Heart right ventricle (tissue), 16 donors: ENCODE measurements at regions not wholly inside any gene's neighbourhood (a gene's known extent, or its start where the extent isn't known, plus 50 kb on each side); places are given as distances from the start of the nearest gene placed in this dataset.
"Not testable (repeated sequence)": the region's sequence is repeated elsewhere in the genome, so short reads cannot be mapped to it uniquely, and the experiment has no call there.

ENCODE experiments used
- ATAC-seq, 8 donors: fragments of 200-7000 bp; cut with Tn5 transposase; one replicate each; pipeline ENCODE4 v1.9.1; 2020; ENCODE audit warnings: mild to moderate bottlenecking in 8 of 8, moderate library complexity in 8 of 8, moderate number of reproducible peaks in 1 of 8
- DNase-seq, 2 donors: peaks; one replicate each; pipeline ENCODE4 v3.0.0-alpha.2; 2020
- H3K27ac ChIP-seq, 10 donors: fragments of 200-600 bp; sonication (generic) in 2 of 10; one replicate each; pipeline versions ENCODE4 v1.5.0 to v1.8.0; 2020 to 2022; ENCODE audit warnings: mild to moderate bottlenecking in 3 of 10
- H3K27me3 ChIP-seq, 7 donors: fragments of 200-600 bp; one replicate each; pipeline ENCODE4 v1.8.0; 2021 to 2022; ENCODE audit warnings: mild to moderate bottlenecking in 2 of 7
- H3K36me3 ChIP-seq, 9 donors: fragments of 200-600 bp; sonication (generic) in 1 of 9; one replicate each; pipeline versions ENCODE4 v1.5.0 to v1.8.0; 2020 to 2022; ENCODE audit warnings: mild to moderate bottlenecking in 2 of 9
- H3K4me1 ChIP-seq, 9 donors: fragments of 200-600 bp; sonication (generic) in 1 of 9; one replicate each; pipeline versions ENCODE4 v1.5.0 to v1.8.0; 2020 to 2022; ENCODE audit warnings: mild to moderate bottlenecking in 4 of 9
- H3K4me3 ChIP-seq, 10 donors: fragments of 200-600 bp; sonication (generic) in 2 of 10; one replicate each; pipeline versions ENCODE4 v1.5.0 to v1.8.0; 2020 to 2022; ENCODE audit warnings: mild to moderate bottlenecking in 7 of 10, moderate library complexity in 2 of 10
- H3K9me3 ChIP-seq, 11 donors: fragments of 200-600 bp in 10 of 11; sonication (generic) in 2 of 11; one replicate each; pipeline versions ENCODE4 v1.5.0 to v1.8.0; 2013 to 2022; ENCODE audit warnings: mild to moderate bottlenecking in 2 of 11, control low read depth in 1 of 11, moderate library complexity in 1 of 11
- WGBS, 2 donors: extraction: QIAGEN DNeasy Blood & Tissue Kit; methylation state at CpG; one replicate each; pipeline ENCODE4 v1.1.7; 2013; ENCODE audit warnings: inconsistent platforms in 1 of 2; 5-methylcytosine and 5-hydroxymethylcytosine counted together
- intact Hi-C, 10 donors: fragments of 100-400 bp; cut with DNase I; formaldehyde crosslinking; loops; one replicate each; pipeline versions ENCODE4 v1.11.1 to v1.14.2; 2022
- TF ChIP-seq, protein P1 (sequence below), 9 donors: fragments of 200-600 bp; sonication (generic) in 2 of 9; IDR thresholded peaks; one replicate each; pipeline versions ENCODE4 v1.5.0 to v1.8.0; 2021 to 2022; ENCODE audit warnings: antibody characterized with exemption in 9 of 9, mild to moderate bottlenecking in 5 of 9, moderate library complexity in 1 of 9
- donor health status: Arrhythmogenic right ventricular cardiomyopathy.
- donor health status: ischemic (EF 13 %, LVEDD 7.1; RV severe dilation, severe dysfunction).
- donor health status: healthy with polysubstance abuse.
- donor health status: DM: no; HTN: yes; CAD: no.
- donor health status: DM: no; HTN: no; CAD: no.
- donor health status: ischemic (EF 25% LVEDD 6.9; RV normal size, moderate dysfunction).
- donor health status: ischemic (EF 25% LVEDD 5.7; RV mildly dilated, moderate dysfunction).
- donor health status: healthy.
- donor health status: DM: yes; HTN: yes; CAD: no.
- donor health status: Ischemic cardiomyopathy.
- donor health status: ischemic (EF 35%, LVEDD 5.7; RV mildly dilated, moderate dysfunction).
- donor health status: nonischemic (EF 11% LVEDD 7.7; RV severe dilation, severe dysfunction).
- donor health status: DM: yes; HTN: yes; CAD: no.
- donor health status: PGD.
- donor health status: ischemic (EF 29% LVEDD 5.4; RV normal size, mild dysfunction).
- donor health status: nonischemic (EF 23%, LVEDD 6.1; RV moderate dilation, normal function).

DNA sequence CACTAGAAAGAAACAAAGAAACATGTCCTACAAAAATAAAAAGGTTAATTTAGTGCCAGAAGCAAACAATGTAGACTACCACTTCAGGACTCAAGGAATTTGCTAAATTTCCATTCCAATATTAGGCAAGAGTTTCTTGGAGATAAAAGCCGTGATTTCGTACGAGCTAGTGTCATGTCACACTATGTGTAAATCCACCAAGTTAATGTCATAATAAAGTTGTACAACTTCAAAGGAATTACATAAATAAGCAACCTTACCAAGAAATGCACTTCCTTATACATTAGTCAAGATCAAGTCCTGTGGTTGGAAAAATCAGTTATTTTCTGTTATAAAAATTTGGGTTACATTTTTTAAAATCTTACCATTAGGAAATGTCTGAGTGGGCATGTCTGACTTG lies 1222.8 kb downstream of the GALC start:
- WGBS, 2 donors: 88 to 91% methylated on average over 3 of the region's 3 CpGs

DNA sequence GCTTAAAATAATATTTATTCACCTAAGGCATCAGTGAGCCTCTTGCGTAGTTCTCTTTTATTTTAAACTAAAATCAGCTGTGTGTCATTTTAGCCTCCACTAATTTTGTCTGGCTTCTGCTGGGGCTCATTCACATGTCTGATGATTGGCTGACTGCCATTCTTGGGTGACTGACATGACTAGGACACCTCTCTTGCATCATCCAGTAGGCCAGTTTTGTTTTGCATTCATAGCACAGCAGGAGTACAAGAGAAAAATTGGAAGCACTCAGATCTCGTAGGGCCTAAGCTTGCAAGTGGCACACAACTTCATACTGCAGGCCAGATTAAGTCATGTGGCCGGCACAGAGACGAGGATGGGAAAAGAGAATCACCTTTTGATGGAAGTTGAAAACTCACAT lies 1226.5 kb downstream of the GALC start:
- Histone ChIP-seq H3K4me1 (no peaks in the 10 kb centered on the region), H3K9me3 (no peaks in the 10 kb centered on the region), H3K4me3 (no peak overlapping the region), H3K27me3 (no peaks in the 10 kb centered on the region), H3K27ac (no peak overlapping the region), H3K36me3 (no peaks in the 10 kb centered on the region)
- ATAC-seq: no peak
- intact Hi-C loops: no loop called here
- TF ChIP-seq, protein P1, sequence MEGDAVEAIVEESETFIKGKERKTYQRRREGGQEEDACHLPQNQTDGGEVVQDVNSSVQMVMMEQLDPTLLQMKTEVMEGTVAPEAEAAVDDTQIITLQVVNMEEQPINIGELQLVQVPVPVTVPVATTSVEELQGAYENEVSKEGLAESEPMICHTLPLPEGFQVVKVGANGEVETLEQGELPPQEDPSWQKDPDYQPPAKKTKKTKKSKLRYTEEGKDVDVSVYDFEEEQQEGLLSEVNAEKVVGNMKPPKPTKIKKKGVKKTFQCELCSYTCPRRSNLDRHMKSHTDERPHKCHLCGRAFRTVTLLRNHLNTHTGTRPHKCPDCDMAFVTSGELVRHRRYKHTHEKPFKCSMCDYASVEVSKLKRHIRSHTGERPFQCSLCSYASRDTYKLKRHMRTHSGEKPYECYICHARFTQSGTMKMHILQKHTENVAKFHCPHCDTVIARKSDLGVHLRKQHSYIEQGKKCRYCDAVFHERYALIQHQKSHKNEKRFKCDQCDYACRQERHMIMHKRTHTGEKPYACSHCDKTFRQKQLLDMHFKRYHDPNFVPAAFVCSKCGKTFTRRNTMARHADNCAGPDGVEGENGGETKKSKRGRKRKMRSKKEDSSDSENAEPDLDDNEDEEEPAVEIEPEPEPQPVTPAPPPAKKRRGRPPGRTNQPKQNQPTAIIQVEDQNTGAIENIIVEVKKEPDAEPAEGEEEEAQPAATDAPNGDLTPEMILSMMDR (IDR thresholded peaks at IDR 0.05): no peak
- DNase-seq: no peak
- 81 to 84% methylated on average over 4 of the region's 4 CpGs for WGBS, 2 donors

More for the DNA sequence above, 1222.8 kb downstream of the GALC start:
- no peak for ATAC-seq
- DNase-seq: no peak
- no peaks in the 10 kb centered on the region for H3K36me3 ChIP-seq
- no peak overlapping the region for H3K27ac ChIP-seq
- no peaks in the 10 kb centered on the region for H3K9me3 ChIP-seq
- H3K27me3 ChIP-seq: no peaks in the 10 kb centered on the region
- intact Hi-C loops: no loop called here
- TF ChIP-seq, protein P1 (IDR thresholded peaks at IDR 0.05): no peak
- no peaks in the 10 kb centered on the region for H3K4me1 ChIP-seq
- H3K4me3 ChIP-seq: no peak overlapping the region

DNA sequence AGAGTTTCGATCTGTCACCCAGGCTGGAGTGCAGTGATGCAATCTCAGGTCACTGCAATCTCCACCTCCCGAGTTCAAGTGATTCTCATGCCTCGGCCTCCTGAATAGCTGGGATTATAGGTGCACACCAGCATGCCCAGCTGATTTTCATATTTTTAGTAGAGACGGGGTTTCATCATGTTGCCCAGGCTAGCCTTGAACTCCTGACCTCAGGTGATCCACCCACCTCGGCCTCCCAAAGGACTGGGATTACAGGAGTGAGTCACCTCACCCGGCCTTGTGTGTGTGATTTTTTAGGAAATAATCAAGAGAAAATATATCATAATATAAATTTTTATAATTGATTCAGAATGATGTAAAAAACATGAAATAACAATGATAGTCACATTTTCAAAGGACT lies 1231.4 kb downstream of the GALC start:
- H3K4me3 ChIP-seq: no peak overlapping the region
- H3K4me1 ChIP-seq: no peaks in the 10 kb centered on the region
- no peak for ATAC-seq
- no peaks in the 10 kb centered on the region for H3K9me3 ChIP-seq
- H3K36me3 ChIP-seq: no peaks in the 10 kb centered on the region
- TF ChIP-seq, protein P1 (IDR thresholded peaks at IDR 0.05): no peak
- 84 to 87% methylated on average over 6 of the region's 6 CpGs for WGBS, 2 donors
- H3K27me3 ChIP-seq: no peaks in the 10 kb centered on the region
- DNase-seq: no peak
- no peak overlapping the region for H3K27ac ChIP-seq
- intact Hi-C loops: no loop called here

DNA sequence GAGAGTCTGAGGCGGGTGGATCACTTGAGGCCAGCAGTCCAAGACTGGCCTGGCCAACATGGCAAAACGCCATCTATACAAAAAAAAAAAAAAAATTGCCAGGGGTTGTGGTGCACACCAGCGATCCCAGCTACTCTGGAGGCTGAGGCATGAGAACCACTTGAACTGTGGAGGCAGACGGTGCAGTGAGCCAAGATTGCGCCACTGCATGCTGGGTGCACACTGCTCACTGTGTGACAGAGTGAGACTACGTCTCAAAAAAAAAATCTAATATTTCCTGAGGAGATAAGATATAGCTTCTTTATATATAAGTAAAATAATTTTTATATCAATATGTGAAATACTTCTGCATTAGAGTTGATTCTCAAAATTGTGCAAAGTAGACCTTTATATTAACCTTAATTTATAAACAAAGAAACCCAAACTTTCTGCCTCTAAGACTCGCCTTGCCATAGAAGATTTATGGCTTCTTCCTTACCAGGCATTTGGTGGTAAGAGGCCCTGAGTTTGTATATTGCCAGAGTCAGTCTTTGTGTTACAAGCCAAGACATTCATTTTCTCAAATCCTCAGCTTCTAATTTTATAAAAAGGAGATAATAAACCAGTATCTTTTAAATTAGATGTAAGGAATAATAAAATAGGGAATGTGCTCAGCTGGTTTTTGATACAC lies 1226.7 kb downstream of the FLRT2 start:
- 75 to 80% methylated on average over 7 of the region's 7 CpGs for WGBS, 2 donors
- intact Hi-C loops: no loop called here
- H3K4me1 ChIP-seq: no peaks in the 10 kb centered on the region
- no peaks in the 10 kb centered on the region for H3K27me3 ChIP-seq
- TF ChIP-seq, protein P1 (IDR thresholded peaks at IDR 0.05): no peak
- no peak for DNase-seq
- no peaks in the 10 kb centered on the region for H3K36me3 ChIP-seq
- peaks cover 0 to 26% (median 13%) of the 10 kb centered on the region in 11 donors for H3K9me3 ChIP-seq
- no peak for ATAC-seq
- no peak overlapping the region for H3K4me3 ChIP-seq
- H3K27ac ChIP-seq: no peak overlapping the region

DNA sequence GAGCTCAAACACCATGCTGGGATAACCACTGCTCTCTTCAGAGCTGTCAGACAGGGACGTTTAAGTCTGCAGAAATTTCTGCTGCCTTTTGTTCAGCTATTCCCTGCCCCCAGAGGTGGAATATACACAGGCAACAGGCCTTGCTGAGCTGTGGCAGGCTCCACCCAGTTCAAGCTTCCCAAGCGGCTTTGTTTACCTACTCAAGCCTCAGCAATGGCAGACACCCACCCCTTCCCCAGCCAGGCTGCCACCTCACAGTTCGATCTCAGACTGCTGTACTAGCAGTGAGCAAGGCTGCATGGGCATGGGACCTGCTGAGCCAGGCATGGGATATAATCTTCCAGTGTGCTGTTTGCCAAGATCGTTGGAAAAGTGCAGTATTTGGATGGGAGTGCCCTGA lies 1220.5 kb downstream of the FLRT2 start:
- peaks cover 0 to 56% (median 18%) of the 10 kb centered on the region in 11 donors for H3K9me3 ChIP-seq
- not testable (repeated sequence) for ATAC-seq
- 64 to 76% methylated on average over 4 of the region's 4 CpGs for WGBS, 2 donors

More for the DNA sequence above, 1220.5 kb downstream of the FLRT2 start:
- H3K27me3 ChIP-seq, intact Hi-C loops, H3K4me1 ChIP-seq, H3K36me3 ChIP-seq, DNase-seq, H3K27ac ChIP-seq, H3K4me3 ChIP-seq: not testable (repeated sequence)
